ENCODE measurements at regions not wholly inside any gene's neighbourhood (a gene's known extent, or its start where the extent isn't known, plus 50 kb on each side); places are given as distances from the start of the nearest gene placed in this dataset.

DNA sequence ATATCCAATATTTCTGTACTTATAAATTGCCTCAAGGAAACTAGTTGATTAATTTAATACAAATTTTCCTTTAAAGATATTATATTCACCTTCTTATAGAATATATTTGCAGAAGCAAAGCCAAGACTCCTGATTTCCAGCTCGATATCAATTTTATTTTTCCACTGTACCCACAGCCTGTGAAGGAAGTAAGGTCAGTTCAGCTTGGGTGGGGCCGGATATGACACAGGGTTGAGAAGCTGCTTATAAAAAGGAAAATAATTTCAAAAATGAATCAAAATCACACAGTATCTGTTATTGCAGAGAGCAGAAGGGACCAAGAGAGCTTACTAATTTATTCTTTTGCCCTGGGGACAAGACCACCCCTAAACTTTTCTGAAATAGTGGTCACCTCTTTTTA is 491.4 kb downstream of the TUSC7 start:
- in situ Hi-C loops (cut with HindIII; ENCODE audit: low sequenced_read_pairs): no loop called here
- no peak for DNase-seq (ENCODE audit: low spot score)

DNA sequence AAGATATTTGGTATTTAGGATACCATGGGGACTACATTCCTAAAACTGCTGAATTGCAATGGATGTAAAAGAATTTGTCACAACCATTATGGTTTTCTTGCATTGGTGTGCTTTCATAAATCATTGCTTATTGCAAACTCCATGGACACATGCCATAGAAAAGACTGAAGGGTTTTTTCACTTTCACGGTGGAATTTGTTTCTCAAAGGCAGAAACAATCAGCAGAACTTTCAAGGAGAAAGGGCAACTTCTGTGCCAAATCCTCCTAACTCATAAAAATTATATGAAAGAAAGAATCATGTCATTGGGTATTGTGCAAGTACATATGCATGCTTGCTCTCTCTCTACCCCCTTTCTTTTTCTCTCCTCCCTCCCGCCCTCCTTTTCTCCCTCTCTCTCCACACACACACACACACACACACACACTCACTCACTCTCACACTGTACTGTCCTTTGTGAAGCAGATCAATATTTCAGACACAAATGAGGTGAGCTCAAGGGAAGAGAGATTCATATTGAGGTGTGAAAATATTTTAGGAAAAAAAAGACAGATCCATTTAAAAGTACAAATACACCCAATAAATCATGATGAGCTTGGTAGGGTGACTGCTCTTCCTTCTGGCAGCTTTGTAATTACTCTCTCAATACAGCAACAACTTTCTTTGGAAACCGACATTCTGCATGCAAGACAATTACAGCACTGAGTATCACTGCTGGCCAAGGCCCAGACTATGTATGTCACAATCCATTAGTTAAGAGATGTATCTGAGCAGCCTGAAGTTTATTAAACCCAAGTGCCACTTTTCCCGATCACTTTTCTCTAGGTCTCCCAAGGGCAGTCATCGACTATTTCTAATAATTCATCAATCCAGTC is 492.6 kb downstream of the TUSC7 start:
- no peak for DNase-seq (ENCODE audit: low spot score)
- in situ Hi-C loops (cut with HindIII; ENCODE audit: low sequenced_read_pairs): no loop called here

DNA sequence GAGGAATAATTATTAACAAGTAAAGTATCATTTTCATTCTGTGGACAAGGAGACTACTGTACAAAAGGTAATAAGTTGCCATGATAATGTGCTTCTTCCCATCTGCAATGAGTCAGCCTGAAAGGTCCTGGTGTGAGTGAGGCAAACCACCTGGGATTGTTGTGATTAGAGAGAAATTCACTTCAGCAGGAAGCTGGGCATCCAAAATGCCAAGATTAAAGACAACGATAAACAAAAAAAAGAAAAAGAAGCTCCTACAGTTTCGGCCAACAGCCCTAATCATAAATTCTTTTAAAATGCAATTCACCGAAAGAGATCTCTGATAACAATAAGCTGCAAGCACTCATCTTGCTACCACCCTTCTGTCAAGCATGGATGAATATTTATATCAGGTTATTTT is 507.8 kb downstream of the TUSC7 start:
- no peak for DNase-seq (ENCODE audit: low spot score)
- in situ Hi-C loops (cut with HindIII; ENCODE audit: low sequenced_read_pairs): no loop called here

DNA sequence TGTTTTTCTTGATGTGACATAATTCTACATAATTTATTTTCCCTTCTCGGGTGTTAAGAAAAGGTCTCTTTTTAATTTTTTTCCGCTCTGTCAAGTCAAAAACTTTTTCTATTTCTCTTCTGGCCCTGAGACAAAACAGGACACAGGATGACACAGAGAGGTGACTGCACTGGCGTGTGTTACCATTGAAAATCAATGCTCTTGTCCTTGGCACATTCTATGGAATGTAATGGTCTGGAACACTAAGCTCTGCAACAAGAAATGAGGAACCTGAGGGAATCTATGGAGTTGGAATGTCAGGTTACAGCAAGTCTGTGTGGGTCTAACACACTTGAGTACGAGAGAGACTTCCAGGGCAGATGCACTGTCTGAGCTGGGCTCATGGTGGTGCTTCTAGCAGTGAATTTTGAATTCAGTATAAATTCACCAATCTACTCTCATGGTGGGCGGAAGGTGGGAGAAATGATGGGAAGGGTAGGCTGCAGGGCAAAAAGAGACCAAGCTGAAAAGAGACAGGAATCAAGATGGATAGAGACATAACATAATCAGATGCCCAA is 508.3 kb downstream of the TUSC7 start:
- in situ Hi-C loops (cut with HindIII; ENCODE audit: low sequenced_read_pairs): no loop called here
- DNase-seq (ENCODE audit: low spot score): no peak

DNA sequence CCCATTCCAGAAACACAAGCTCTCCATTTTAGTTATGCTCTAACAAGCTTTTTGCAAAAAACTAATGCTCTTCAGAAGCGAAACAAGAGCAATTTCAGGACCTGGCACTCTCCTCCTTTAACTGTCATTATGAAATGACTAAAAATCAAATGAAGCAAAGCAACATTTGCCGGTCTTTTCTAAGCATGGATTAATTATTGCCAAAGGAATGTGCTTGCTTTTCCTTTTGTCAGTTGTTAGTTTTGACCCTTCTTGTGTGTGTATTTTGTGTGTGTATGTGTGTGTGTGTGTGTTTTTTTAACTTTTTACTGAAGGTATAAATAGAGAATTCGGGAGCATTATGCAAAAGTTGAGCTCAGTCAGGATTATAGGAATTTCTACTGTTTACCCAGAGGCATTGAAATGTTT is 509.1 kb downstream of the TUSC7 start:
- no peak for DNase-seq (ENCODE audit: low spot score)
- in situ Hi-C loops (cut with HindIII; ENCODE audit: low sequenced_read_pairs): no loop called here

DNA sequence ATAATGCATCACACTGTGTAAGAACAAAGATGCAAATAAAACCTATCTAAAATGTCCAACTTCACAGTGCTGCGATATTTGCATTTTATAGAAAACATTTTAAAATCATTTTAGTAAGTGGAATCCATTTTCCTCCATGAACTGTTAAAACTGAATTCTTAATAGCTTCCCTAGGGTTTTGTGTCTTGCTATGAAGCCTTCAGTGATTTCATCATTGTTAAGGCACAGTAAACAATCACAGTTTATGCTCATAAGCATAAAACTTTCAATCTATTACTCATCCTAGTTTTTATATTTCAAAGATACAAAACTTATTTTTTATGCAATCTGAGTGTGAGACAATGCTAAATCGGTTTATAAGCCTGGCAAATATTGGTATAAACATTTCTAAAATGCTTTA is 509.7 kb downstream of the TUSC7 start:
- in situ Hi-C loops (cut with HindIII; ENCODE audit: low sequenced_read_pairs): no loop called here
- DNase-seq (ENCODE audit: low spot score): no peak

DNA sequence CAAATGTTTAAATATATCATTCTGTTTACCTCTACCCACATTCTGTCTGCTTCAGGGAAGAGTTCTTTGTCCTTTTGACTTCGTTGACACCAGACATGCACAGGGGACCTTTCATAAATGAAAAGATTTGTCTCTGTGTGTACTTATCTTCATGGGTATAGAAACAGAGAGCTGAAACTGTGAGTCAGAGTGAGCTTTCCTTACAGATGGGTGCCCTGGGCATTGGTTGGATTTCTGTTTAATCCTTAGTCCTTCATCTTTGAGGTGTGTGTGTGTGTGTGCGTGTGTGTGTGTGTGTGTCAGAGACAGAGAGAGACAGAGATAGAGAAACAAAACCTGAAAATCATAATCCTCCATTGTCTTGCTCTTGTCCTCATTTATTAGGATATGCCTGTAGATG is 517.4 kb downstream of the TUSC7 start:
- DNase-seq (ENCODE audit: low spot score): no peak
- in situ Hi-C loops (cut with HindIII; ENCODE audit: low sequenced_read_pairs): no loop called here

DNA sequence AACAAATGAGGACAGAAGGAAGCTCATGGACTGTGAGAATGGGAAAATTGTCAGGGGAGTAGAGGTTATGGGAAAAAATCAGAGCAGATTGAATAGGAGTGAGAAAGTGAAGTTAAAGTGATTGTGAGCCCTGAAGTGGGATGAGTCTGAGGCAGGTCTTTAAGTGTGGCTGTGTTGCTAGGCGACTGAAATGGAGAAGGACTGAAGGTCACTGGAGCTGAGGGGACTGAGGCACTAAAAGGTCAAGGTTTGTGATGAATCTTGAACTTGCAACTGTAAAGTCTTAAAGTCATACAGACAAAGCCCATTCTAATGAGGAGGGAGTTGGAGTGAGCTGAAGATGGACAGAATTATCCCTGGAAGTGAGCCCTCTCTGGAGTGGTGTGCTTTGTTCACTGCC is 518.9 kb downstream of the TUSC7 start:
- in situ Hi-C loops (cut with HindIII; ENCODE audit: low sequenced_read_pairs): no loop called here
- DNase-seq (ENCODE audit: low spot score): no peak

DNA sequence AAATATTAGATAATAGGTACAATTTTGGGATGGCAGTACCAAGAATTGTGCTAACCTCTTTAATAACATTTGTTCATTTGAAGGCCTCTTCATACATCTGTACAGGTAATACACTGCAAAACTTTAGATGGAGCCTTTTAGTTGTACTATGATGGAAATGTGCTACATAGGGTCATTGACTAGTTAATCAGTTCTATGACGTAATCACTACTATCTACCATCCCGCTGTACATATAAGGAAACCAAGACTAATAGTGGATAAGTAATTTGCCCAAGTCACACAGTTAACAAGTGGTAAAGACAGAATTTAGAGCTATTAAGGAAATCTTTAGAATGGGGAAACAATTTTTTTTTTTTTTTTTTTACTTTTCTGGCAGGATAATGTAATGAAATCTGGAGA is 521.3 kb downstream of the TUSC7 start:
- no peak for DNase-seq (ENCODE audit: low spot score)
- in situ Hi-C loops (cut with HindIII; ENCODE audit: low sequenced_read_pairs): no loop called here

DNA sequence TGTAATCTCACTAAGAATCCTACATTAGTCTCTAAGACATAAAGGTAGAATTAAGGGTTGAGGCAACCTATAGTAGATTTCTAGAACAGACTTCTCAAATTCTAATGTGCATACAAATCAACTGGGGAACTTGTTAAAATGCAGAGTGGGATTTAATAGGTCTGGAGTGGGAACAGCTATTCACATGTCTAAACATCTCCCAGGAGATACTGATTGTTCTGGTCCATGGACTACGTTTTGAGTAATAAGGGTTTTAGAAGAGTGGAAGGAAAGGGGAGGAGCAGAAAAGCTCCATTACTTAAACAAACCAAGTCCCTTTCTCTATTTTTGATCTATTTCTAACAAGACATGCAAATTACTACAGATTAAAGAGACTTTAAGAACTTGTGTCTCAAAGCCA is 524.8 kb downstream of the TUSC7 start:
- DNase-seq (ENCODE audit: low spot score): no peak
- in situ Hi-C loops (cut with HindIII; ENCODE audit: low sequenced_read_pairs): no loop called here

DNA sequence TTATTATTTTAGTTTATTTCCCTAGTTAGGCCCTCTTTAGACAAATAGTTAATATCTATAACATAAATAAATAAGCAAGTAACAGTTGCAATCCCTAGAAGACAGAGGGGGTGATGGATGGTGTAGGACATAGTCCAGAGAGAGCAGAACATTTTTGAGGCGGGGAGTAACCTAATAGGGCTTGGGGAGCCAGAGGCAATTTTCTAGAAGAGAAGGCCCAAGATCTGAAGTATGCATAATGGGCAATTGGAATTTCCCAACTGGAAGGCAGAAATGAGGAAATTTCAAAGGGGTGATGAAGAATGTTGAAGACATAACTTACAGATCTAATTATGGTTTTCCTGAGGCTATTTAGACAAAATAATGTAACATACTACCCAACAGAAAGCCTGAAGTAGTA is 525.7 kb downstream of the TUSC7 start:
- in situ Hi-C loops (cut with HindIII; ENCODE audit: low sequenced_read_pairs): no loop called here

DNA sequence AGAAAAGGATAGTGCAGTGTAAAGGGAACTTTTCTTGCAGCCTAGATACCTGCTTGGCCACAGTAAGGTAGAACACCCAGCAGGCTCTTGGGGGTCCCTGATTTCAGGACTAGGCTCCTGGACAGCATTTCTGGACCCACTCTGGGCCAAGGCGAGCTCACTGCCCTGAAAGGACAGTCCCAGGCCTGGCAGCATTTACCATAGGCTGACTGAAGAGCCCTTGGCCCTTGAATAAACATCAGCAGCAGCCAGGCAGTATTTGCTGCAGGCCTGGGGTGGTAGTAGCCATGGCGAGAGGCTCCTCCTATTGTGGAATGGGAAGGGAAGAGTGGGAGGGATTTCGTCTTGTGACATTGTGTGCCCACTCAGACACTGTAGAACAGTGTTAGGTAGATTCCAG is 529.2 kb downstream of the TUSC7 start:
- DNase-seq (ENCODE audit: low spot score): no peak
- in situ Hi-C loops (cut with HindIII; ENCODE audit: low sequenced_read_pairs): no loop called here

More for the DNA sequence above, 525.7 kb downstream of the TUSC7 start:
- no peak for DNase-seq (ENCODE audit: low spot score)

DNA sequence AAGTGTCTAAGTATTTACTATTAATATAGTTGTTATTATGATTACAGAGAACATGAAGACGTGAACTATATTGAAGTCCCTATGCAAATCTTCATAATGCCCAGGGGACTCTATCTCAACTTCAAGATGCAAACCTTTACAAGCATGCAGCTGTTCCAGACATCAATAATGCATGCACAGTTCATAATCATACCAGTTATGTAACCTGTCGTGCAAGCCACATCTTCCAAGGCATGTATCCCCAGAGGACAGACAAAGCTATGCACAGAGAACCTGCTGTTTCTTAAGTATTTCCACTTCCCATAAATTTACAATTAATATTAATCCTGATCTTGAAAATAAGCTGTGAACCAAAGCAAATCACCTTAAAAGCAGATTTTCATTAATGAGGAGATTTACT is 534.1 kb downstream of the TUSC7 start:
- in situ Hi-C loops (cut with HindIII; ENCODE audit: low sequenced_read_pairs): no loop called here
- no peak for DNase-seq (ENCODE audit: low spot score)

DNA sequence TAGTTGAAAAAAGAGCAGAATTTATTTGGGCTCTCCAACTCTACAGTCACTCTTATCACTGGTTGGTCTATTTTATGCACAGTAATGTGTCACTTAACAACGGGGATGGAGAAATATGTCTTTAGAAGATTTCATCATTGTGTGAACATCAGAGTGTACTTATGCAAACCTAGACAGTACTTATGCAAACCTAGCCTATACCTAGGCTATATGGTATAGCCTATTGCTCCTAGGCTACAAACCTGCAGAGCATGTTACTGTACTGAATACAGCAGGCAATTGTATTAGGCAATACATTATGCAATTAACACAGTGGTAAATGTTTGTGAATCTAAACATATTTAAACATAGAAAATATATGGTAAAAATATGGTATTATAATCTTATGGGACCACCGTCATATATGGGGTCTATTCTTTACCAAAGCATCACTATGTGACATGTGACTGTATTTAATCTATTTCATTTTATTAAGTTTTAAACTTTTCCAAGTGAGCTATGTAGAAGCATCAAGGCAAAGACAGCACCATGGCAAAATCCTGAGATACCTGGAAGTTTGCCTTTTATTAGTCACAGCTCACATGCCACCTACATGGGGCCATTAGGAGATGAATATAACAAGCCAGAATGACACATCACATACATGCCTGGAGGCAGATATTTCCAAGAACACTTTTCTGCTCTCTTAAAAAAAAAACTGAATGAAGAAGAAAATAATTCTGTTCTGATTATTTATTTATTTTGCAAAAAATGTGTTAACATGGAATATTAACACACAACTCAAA is 537.4 kb downstream of the TUSC7 start:
- DNase-seq (ENCODE audit: low spot score): no peak
- in situ Hi-C loops (cut with HindIII; ENCODE audit: low sequenced_read_pairs): no loop called here

DNA sequence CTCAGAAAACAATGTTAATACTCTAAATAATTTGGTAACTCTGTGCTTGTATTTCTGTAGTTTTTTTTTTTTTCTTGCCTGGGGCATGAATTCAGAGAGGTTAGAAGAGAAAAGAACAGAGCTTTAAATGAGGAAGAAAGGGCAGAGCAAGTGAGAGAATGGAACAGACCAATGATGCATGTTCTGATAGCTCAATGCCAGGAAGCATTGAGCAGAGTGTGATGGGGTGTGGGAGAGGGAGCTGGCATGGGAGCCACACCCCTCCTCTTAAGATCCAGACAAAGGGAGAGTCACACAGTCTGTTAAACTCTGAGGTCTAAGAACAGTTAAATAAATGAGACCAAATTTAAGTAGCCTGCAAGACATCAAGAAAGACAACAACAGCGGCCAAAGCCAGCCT is 538.6 kb downstream of the TUSC7 start:
- in situ Hi-C loops (cut with HindIII; ENCODE audit: low sequenced_read_pairs): no loop called here
- DNase-seq (ENCODE audit: low spot score): no peak

DNA sequence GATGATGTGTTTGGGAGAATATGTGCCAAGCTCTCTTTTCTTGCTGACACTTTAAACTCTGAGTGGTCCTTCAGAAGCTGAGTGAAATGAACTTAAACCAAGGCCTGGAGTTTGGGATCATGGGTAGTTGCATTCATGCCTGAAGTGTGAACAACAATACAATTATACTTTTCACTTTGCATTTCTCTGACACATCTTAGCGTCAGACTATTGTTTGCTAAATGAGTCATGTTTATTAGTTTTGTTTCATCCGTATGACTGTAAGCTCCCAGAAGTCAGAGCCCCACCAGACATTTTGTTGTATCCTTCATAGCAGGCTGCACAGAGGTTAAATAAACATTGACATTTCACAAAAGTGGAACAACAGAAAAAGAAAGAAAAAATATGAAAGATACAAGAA is 542.6 kb downstream of the TUSC7 start:
- no peak for DNase-seq (ENCODE audit: low spot score)
- in situ Hi-C loops (cut with HindIII; ENCODE audit: low sequenced_read_pairs): no loop called here

DNA sequence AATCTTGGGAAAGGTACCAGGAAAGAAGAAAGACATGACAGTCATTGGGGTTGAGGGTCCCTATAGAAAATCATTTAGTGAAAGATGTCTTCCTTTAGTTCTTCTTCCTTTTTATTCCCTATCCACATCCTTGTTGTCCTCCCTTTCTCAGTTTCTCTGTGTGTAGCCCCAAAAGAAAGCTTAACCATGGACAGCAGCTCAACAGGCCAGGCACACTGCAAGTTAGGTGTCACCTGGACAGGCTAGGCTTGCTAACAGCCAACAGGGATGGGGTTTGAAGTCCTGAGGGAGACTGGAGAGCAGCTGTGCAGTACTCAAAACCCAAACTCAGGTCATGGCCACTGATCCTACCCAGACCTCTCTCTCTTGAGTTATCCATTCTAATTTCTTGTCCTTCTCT is 543.1 kb downstream of the TUSC7 start:
- in situ Hi-C loops (cut with HindIII; ENCODE audit: low sequenced_read_pairs): no loop called here
- no peak for DNase-seq (ENCODE audit: low spot score)

DNA sequence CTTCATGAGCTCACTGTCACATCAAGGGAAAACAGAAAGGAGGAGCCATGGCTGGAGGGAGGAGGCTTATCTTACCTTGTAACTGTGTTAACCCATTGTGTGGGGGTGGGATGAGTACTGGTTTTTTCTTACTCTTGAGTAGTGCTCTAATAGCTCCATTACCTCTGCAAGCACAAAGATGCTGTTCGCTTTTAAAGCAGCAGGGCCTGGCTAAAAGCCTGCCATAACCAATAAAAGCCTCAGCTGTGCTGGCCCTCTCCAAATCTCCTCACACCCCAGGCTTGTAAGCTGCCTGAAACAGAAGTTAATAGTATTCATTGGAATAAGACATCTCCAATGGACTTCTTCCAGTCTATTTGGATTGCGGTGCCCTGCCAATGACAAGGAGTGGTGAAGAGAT is 544.1 kb downstream of the TUSC7 start:
- no peak for DNase-seq (ENCODE audit: low spot score)
- in situ Hi-C loops (cut with HindIII; ENCODE audit: low sequenced_read_pairs): no loop called here

DNA sequence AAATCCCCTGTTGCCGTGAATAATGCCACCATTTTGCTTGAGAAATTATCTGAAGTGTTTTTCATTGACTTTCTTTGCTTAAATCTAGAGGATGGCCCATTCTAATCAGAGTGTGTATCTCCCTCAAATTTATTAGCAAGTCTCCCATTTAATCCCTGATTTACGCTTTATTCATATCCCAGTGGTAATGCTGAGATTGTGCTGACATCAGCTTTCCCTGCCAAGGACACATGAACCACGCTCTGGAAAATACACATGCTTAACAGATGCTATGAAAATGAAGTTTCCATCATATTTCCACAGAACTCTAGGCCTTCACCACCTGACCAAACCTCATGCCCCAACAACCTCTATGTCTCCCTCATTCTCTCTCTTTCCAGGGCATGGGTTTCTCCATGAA is 545.4 kb downstream of the TUSC7 start:
- in situ Hi-C loops (cut with HindIII; ENCODE audit: low sequenced_read_pairs): no loop called here
- DNase-seq (ENCODE audit: low spot score): no peak

DNA sequence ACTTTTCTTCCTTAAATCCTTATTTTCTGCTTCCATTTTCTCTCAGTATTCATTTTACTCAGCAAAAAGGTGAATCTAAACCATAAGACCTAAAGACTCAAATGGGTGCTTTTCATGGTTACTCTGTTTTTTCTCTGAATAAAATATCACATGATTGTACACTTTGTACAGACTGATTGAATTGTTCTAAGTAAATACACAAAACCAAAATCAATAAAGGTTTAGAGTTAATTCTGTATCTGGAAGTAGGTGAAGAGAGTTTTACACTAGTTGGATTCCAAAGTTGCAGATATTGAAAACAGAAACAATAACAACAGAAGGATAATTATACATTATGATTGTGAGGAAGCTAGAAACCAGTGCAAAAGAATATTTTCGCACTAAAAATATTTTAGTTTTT is 546.2 kb downstream of the TUSC7 start:
- DNase-seq (ENCODE audit: low spot score): no peak
- in situ Hi-C loops (cut with HindIII; ENCODE audit: low sequenced_read_pairs): no loop called here

All from G401 (cell line).